GM21390 (cell line): ENCODE measurements at regions not wholly inside any gene's neighbourhood (a gene's known extent, or its start where the extent isn't known, plus 50 kb on each side); places are given as distances from the start of the nearest gene placed in this dataset.
"Not testable (repeated sequence)": the region's sequence is repeated elsewhere in the genome, so short reads cannot be mapped to it uniquely, and the experiment has no call there.

Source experiments
- ATAC-seq: cut with Tn5 transposase; IDR thresholded peaks from one replicate; pipeline ENCODE4 v1.9.1; 2021; ENCODE audit not compliant: unreplicated experiment

- ATAC-seq = no peak
Measured at GRCh38 chr11:100578831-100579311, 108.2 kb upstream of the ARHGAP42 start.

GRCh38 chr11:100581318-100581717, 105.8 kb upstream of the ARHGAP42 start:
- ATAC-seq = no peak

GRCh38 chr11:100584201-100584985, 102.7 kb upstream of the ARHGAP42 start:
- no peak for ATAC-seq

- ATAC-seq = no peak
Measured at GRCh38 chr11:100585728-100586127, 101.4 kb upstream of the ARHGAP42 start.

DNA sequence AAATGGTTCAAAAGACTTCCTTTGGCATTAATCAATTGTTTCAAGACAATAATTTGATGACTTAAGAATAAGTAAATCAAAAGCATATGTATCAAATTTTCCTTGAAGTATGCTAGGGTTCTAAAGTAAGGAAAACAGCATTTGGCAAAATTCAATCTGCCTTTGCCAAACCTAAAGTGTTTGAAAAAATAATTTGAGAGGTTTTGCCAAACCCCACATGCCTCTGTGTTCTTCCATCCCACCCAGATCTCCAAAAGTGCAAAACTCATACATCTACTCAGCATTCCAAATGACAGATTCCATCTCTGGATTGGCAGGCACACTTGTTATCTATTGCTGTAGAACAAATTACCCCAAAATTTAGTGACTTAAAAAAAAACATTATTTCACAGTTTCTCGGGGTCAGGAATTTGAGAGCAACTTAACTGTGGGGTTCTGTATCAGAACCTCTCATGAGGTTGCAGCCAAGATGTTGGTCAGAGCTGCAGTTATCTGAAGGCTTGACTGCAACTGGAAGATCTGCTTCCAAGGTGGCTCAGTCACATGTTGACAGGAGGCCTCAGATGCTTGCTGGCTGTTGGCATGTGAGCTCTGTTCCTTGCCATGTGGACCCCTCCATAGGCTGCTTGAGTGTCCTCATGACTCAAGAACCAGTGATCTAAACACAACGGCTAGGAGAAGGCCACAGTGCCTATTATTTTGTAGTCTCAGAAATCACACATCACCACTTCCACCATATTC, 100.6 kb upstream of the ARHGAP42 start:
- ATAC-seq = no peak

GRCh38 chr11:100592619-100593260, 94.3 kb upstream of the ARHGAP42 start:
- no peak for ATAC-seq

DNA sequence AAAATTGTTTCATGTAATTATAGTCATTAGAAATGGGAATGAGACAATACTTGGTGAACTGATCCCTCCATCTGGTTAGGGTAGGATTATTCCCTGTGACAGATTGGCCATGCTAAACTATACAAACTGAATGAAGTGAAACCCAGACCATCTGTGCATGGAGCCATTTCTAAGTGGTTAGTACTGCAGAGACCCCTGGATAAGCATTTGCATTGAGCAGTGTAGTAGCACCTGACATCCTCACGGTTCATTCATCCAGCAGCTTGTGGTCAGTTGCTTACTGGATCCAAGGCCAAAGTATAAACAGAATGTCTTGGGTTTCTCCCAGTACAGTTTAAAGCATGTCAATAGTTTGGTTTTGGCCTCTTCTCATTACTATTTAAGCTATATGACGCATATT, 93.8 kb upstream of the ARHGAP42 start:
- ATAC-seq = no peak

DNA sequence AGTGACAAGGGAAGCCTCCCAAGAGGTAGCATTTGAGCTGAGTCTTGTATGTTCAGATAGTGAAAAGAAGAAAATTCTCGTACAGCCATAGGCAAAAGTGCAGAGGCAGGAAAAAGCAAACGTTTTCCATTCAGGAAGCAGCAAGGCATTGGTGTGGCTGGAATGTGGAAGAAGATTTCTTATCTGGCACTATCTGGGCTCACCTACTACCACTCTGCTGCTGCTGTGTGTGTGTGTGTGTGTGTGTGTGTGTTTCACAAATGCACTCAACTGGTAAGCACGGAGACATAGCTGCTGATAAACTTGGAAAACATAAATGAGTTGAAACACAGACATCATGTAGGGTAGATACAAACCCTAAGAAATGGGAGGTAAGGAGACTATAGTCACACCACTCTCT, 92.8 kb upstream of the ARHGAP42 start:
- ATAC-seq = no peak

DNA sequence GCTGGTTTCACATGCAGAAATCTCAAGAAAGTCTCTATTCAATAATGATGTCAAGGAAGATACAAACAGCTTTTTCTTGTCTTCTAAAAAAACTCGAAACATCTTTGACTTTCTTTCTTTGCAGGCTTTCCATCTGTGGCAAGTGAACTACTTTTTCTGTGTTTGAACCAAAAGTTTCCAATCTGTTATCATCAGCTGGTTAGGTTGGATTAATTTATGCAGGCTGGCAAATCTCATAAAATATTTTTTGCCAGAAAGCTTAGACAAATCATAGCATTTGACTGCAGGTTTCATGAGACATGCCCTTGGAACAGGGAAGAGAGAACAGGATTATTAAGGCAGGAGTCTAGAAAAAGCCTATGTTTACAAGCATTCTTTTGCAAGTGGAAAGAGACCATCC, 86.1 kb upstream of the ARHGAP42 start:
- ATAC-seq = no peak

DNA sequence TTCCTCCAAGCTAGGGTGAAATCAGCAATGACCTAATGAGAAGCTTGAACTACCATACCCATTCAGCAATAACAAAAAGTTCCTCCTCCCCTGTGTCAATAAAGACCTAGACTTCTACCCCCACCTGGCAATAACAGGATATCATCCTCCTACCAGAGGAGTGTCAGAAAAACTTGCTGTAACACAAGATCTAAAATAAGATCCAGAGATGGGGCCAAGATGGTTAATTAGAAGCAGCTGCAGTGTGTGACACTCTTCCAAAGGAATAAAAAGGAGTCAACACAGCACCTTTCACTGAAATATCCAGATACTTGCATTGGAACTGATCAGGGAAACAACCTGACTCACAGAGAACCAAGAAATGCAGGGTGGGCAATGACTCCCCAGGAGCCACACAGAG, 84.4 kb upstream of the ARHGAP42 start:
- ATAC-seq = no peak

- not testable (repeated sequence) for ATAC-seq
Measured at GRCh38 chr11:100607761-100608160, 79.3 kb upstream of the ARHGAP42 start.

DNA sequence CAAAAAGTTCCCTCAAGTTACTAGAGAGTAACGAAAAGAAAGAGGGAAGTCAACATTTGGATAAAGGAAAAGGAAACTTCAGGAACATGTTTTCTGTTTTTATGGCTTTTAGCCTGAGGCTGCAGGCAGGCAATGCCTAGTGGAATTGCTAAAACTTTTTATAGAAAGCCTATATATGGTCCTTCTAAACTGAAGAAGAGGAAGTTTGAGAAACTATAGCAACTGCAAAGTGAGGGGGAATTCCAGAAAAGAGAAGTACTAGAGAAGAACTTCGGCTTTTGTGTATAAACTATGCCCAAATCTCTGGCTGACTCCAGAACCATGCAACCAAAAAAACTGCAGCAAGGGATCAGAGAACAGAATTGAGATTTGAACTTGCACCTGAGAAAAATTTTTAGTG, 74.3 kb upstream of the ARHGAP42 start:
- peak; percentile 79 for ATAC-seq

DNA sequence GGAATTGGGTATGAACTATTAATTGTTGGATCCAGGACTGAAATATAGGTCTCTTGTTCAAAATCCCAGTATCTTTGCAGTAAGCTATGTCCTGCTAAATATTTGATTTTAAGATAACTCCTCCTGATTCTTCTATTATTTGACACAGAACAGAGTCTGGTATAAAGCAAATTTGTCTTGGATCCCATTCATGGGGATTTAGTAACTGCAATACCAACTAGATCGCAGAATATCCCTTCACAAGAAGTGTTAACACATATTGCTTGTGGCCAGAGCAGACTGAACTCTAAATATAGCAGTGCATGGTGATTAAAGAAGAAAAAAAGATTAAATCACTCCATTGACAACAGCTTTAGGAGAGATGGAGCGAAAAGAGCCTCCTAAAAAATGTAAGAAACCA, 68.2 kb upstream of the ARHGAP42 start:
- no peak for ATAC-seq

- ATAC-seq = no peak
Measured at GRCh38 chr11:100619484-100619883, 67.6 kb upstream of the ARHGAP42 start.

DNA sequence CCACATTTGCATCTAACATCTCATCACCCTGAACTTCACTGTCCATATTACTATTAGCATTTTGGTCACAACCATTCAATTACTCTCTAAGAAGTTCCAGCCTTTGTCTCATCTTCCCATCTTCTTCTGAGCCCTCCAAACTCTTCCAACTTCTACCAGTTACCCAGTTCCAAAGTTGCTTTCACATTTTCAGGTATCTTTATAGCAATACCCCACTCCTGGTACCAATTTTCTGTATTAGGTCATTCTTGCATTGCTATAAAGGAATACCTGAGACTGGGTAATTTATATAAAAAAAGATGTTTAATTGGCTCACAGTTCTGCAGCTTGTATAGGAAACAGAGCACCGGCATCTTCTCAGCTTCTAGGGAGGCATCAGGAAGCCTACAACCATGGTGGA, 64.7 kb upstream of the ARHGAP42 start:
- ATAC-seq = no peak

DNA sequence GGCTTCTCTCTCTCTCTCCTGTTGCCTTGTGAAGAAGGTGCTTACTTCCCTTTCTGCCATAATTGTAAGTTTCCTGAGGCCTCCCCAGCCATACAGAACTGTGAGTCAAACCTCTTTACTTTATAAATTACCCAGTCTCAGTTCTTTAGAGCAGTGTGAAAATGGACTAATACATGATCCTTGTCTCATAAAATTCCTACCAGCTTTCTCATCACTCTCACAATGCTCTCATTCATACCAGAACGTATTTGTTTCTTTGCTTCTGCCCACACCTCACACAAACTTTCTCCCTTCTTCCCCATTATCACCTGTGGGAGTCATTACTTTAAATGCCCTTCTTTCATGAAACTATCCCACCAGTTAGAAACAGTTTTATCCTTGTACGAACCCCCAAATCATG, 62.7 kb upstream of the ARHGAP42 start:
- ATAC-seq = no peak

DNA sequence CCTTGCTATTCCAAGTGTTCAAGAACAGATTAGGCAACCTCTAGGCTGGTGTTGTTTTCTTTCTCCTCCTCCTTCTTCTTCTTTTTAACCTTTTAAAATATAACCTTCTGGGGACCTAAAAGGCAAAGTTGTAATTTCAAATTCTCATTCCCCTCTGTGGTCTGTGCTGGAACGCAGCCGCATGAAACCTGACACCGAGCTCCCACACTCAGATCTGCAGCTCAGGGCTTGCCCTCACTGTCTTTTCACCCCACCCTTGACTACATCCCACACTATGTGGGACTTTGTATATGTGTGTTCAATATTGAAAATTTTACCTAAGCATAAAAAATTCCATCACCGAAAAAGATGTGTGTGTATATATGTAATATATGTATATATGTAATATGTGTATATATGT, 62.0 kb upstream of the ARHGAP42 start:
- ATAC-seq = no peak

GRCh38 chr11:100629671-100630070, 57.4 kb upstream of the ARHGAP42 start:
- ATAC-seq = no peak

GRCh38 chr11:100630898-100631297, 56.2 kb upstream of the ARHGAP42 start:
- ATAC-seq = no peak

- ATAC-seq = no peak
Measured at GRCh38 chr11:100631316-100631715, 55.8 kb upstream of the ARHGAP42 start.

GRCh38 chr11:100632941-100633452, 54.1 kb upstream of the ARHGAP42 start:
- no peak for ATAC-seq

DNA sequence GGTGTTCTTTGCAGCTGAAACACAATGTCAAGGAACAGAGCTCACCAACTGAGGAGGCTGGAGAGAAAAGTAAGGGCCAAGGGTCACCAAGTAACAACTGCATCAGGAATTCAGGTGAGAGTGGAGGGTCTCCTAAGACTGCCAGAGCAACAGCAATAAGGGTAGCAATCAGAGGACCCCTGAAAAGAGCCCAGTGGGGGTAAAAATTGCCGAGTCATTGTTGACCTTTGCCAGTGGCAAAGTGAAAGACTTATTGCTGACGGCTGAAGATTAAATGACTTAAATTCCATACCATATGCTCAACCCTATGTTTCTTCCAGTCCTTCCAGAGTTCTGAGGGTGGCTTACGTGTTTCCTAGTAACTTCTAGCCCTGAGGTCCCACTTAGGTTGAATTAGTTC, 51.9 kb upstream of the ARHGAP42 start:
- no peak for ATAC-seq
